Dermis blood vessel endothelial cell (primary cell): ENCODE measurements at regions not wholly inside any gene's neighbourhood (a gene's known extent, or its start where the extent isn't known, plus 50 kb on each side); places are given as distances from the start of the nearest gene placed in this dataset.
"Not testable (repeated sequence)": the region's sequence is repeated elsewhere in the genome, so short reads cannot be mapped to it uniquely, and the experiment has no call there.

Experiments used
- DNase-seq: peaks from one replicate; pipeline ENCODE4 v3.0.0; 2010

DNA sequence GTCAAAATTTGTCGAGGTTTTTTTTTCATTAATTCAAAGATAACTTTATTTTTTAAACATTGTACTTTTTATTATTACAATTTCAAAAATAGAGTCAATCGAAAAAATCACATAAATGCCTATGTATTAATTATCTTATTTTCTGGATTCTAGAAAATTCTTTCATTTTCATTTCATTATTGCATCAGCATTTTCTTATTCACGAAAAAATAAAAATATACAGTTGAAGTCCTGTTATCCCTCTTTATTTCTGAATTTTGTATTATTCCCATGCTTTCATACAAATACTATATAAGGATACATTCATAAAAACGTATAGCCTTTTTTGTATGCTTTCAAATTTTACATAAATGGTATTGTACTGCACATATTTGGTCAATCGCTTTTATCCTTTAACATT, 681.0 kb upstream of the USP24 start:
- no peak for DNase-seq

DNA sequence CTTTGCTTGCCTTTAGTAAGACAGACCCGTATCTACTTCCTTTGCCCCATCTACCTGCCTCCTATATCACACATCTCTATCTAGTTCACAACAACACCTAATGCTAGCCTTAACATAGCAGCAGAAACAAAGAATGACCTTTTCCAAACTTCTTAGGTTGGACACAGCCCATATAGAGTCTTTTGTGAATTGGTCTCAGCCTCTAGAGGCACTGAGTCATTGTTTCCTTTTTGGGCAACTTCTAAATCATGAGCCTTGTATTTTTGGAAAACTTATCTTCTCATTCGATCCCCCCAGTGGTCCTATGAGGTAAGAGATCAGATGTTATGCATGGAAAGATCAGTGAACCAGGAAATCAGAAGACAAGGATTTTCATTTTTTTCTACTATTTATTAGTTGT, 679.4 kb upstream of the USP24 start:
- peak; percentile 13 for DNase-seq

DNA sequence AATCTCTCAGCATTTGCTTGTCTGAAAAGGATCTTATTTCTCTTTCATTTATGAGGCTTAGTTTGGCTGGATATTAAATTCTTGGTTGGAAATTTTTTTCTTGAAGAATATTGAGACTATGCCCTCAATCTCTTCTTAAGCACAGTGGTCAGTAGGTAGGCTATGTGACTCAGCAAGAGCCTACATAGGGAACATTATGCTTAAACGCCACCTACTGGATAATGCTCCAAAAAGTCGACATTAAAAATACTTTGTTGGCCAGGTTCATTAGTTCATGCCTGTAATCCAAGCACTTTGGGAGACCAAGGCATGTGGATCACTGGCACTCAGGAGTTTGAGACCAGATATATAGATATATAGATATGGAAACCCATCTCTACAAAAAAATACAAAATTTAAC, 678.0 kb upstream of the USP24 start:
- peak; percentile 65 for DNase-seq

DNA sequence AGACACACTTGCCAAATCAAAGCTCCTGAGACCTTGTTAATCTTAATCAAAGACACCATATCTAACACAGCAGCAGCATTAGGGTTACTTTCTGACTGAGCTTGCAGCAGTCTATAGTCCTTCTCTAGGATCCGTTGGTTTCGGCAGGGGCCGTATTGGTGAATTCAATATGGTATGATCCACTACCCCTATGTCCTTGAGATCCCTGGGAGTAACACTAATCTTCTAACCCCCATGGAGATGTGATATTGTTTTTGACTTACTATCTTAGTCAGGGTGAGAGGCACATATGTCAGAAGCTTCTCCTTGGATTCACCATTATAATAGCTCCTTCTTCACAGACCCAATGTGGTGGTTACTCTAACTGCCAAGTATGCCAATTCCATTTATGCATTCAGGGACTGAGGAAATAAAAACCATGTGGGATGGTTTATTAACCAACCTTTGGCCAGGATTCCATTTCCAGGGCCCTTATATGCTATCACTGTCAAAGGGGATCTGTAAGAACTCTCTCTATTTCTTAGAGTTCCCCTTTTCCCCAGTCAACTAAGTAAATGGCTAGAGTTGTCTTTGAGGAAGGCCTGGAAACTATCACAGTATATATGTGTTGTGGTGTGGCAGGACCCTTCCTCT, 673.6 kb upstream of the USP24 start:
- DNase-seq, result no peak

DNA sequence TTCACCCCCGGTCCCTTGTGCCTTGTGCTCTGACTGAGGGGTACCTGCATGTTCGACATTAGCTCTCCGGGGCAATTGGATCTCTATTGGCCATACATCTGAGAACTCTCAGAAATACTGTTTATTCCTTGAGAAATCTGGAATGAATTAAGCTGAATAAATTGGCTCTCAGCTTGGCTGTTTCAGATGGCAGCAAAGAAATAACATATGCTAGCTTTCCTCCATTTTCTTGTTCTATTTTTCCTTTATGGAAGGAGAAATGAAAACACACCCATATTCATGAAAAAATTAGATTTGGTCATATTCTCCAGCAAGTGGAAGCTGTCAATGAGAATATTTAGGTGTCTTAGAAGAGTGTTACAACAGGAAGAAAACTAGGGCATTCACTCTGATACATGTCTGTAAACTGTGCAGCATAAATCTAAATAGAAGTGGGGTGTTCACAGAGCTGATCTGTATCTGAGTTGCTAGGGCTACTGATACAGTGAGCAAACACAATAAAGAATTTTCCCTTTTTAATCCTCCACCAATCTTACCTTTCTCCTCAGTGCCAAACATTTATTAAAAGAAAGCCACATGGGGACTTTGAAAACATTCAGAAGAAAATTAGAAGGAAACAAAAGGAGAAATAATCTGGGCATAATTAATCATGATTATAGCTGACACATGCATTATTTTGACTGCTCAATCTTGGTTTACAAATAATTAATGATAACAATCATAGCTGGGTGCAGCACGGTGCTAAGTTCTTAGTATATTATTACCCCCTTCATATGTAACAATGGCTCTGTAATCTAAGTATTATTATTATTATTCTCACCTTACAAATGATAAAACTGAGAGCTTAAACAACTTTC, 671.9 kb upstream of the USP24 start:
- DNase-seq, result no peak

DNA sequence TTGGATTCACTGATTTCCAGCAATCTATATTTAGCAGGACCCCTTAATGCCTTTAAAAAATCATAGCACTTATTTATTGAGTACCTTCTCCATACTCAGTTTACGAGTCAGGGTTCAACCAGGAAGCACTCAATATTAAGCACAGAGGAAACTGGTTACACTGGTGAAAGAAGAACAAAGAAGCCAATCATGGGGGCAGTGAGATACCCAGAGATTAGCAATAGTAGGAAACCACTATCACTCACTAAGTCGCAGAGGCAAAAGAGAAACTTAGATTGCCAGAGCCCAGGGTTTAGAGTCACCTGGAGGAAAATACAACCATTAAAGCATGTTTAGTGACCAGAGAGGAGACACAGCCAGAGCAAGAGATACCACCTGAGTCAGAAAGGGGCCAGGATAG, 670.5 kb upstream of the USP24 start:
- DNase-seq, result no peak

DNA sequence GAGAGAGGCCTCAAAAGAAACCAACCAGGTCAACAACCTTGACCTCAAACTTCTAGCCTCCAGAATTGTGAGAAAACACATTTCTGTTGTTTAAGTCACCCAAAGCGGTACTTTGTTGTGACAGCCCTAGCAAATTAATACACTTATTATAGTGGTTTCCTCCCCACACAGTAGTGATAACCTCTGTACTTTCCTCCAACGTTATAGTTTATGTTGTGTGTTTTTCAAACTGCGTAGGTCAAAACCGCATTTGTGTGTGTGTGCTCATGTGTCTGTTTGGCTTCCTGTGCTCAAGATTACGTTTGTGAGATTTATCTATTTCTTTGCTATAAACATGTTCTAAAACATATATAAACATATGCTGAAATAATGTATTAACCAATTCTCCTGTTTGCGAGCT, 667.8 kb upstream of the USP24 start:
- no peak for DNase-seq

DNA sequence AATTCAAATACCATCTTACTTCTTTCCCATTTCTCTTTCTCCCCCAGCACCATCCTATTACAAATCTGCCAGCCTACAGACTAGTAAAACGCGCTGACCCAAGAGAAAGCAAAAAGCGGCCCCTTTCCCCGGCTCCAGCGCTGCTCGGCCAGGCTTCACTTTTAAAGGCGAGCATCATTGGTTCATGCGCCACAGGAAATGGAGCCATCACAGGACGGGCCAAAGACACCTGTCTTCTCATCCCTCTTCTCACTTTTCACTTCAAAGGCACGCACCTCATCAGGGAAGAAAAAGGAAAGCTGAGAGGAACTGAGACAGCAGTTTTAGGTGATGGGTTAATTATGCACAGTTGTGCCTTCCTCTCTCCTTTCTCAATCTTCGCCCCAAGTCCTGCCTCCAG, 664.2 kb upstream of the USP24 start:
- DNase-seq, result no peak

DNA sequence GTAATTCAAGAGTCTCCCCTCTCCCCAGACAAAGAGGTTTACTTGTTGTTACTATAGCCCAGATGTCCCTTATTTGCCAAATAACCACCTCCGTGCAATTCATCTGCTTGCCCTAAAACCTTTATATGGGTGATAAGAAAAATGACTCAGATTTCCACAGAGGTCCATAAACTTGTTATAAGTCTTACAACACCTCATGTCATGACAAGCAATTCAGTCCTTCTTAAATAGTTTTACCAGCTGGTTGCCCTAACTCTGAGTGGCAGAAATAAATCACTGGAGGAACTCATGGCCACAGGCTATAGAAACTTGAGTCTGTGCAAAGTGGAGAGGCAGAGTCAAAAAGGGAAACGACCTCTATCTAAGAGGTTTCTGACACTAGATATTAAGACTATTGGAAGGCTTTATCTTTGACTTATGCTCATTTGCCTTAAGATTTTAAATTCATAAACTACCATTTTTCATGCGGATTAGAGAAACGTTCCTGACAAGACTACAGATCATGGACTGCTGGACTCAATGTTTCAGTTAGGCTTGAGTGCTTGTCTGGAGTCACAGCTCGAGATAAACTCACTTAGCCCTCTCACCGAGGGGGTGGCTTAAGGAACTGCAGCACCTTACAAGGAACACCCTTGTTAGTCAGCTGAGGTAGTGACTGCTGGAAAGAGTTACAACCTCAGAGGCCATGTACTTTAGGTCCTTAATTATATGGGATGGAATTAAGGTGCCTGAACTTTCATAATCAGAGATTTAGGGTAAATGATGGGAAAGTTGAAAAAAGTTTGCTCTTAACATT, 662.5 kb upstream of the USP24 start:
- DNase-seq, result no peak

DNA sequence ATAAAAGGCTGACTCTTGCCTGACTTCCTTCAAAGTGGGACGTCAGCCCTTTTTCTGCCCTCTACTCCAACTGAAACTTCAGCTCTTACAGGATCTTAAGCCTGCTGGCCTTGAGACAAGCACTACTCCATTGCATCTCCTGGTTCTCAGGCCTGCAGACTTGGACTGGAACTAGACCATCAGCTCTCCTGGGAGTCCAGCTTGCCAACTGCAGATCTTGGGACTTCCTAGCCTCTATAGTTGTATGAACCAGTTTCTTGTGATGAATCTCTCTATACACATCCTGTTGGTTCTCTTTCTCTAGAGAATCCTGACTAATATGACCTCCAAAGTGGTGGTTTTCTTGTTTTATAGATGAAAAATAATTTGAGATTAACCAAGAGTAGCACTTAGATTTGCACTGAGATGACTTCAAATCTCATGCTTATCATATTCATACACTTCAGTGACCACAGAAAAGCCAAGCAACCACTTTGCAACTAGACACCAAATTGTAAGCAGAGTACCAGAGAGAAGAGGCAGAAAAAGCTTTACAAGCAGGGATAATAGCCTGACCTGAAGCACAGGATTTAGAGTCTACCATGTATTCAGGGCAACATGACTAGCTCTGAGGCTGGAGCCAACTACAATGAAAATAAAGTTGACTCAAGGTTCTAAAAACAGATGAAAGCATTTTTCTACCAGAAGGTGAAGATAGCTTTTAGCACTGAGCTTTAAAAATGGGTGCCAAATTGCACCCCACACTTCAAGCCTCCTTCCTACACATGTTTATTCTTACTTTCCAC, 661.3 kb upstream of the USP24 start:
- DNase-seq, result no peak

DNA sequence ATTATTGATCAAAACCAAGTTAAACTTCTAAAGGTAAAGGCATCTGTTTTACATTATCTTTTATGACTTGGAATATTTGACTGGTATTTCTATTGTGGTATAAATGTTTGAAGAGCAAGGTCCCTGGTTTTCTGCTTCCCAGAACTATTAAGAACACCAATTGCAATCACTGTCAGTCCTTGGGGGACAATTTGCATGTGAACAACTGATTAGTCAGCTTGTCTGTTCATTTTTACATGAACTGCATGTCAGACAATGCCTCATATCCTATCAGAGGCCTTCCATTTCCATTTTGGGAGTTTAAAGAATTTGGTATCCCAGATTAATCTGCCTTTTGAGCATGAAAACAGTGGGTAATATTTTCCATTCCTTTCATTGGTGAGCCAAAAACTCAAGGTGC, 654.9 kb upstream of the USP24 start:
- DNase-seq, result no peak

DNA sequence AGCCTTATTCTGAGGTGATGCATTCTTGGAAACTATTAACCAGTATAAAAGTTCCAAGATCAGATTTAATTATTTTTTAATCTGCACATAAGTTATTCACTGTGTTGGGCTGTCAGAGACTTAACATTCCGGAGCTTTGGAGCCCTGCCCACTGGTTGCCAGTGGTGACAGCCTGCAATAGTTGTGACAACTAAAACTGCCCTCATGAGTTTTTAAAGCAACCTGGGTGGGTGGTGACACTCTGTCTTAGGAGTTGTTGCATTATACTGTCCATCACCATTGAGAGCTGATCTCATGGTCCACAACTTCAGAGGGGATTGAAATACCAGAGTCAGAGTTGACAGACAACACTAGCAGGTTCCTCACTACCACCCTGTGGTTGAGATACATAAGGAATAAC, 653.9 kb upstream of the USP24 start:
- no peak for DNase-seq

DNA sequence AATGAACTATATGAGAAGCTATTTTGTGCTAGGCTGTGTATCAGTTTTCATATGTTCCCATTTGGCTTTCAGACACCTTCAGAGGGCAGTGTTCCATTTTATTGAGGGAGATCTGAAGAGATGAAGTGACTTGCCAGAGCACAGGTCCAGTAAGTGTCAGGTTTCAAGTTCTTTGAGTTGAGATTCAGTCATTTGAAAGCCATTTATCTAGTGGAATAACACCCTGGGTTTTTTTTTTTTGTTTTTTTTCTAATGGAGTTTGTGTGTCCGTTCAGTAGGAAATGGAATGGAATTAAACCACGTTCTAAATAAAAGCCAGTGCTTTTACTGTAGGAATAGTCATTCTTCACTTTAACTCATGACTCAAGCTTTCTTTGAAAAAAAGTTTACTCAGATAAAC, 652.9 kb upstream of the USP24 start:
- peak; percentile 13 for DNase-seq

DNA sequence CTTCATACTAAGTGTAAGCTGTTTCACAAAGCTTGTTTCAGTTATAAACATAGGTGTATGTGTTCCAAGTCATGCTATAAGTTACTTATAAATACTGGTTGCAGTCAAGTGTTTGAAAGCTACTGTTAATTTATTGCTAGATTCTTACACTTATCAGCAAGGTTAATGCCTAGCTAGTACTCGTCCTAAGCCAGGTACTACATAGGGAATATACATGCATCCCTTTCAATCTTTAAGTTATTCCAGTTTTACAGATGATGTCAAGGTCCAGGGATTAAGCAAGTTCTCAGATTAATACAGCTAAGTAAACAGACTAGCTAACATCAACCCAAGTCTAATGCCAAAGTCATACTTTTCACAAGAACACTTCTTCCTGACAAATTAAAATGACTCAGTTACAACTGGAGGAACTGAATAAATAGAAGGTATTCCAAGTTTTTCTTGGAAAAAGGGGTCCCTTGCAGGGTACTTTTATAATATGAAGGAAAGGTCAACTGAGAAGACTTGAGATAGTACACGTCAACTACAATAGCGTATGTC, 652.2 kb upstream of the USP24 start:
- DNase-seq, result no peak

DNA sequence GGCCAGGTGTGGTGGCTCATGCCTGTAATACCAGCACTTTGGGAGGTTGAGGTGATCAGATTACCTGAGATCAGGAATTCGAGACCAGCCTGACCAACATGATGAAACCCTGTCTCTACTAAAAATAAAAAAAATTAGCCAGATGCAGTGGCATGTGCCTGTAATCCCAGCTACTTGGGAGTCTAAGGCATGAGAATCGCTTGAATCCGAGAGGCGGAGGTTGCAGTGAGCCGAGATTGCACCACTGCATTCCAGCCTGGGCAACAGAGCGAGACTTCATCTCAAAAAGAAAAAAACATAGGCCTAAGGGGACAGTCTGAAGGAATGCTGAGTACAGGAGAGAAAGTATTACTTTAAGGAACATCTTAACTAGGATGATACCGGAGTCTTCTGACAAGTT, 650.6 kb upstream of the USP24 start:
- DNase-seq, result not testable (repeated sequence)

DNA sequence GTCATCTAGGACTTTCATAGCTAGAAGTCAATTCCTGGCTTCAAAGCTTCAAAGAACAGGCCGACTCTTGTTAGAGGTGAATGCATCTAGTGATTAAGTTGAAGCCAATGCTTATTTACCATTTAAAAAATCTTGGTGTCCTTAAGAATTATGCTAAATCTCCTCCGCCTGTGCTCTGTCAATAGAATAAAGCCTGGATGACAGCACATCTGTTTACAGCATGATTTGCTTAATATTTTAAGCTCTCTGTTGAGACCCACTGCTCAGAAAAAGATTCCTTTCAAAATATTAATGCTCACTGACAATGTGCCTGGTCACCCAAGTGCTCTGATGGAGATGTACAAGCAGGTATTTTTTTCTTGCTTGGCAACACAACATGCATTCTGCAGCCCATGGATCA, 649.1 kb upstream of the USP24 start:
- no peak for DNase-seq

DNA sequence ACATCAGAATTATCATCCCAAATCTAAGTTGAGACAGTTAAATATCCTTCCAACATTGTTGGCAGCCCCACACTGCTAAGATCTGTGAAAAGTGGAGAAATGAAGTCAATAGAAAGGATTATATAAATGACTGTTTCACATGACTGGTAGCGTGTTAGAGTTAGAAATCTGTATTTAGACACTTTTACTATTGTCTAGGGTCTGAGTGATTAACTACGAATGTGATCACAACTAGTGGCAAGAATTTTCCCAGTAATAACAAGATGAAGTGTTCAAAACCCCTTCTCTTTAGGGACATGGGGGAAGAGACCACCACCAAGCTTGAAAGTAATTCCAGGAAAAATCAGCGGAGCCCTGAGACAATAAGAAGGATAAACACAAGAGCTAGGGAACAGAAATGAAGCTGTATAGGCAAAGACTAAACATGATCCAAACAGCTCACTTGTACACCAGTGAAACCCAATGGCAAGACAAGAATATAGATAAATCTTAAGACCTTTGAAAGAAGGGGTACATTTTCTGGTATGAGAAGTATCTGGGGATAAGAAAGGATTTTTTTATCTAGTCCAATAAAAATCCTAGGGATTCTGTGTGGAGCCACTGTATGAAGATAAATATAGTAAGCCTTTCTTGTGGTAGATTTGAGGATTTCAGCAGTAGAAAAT, 646.6 kb upstream of the USP24 start:
- DNase-seq, result no peak

DNA sequence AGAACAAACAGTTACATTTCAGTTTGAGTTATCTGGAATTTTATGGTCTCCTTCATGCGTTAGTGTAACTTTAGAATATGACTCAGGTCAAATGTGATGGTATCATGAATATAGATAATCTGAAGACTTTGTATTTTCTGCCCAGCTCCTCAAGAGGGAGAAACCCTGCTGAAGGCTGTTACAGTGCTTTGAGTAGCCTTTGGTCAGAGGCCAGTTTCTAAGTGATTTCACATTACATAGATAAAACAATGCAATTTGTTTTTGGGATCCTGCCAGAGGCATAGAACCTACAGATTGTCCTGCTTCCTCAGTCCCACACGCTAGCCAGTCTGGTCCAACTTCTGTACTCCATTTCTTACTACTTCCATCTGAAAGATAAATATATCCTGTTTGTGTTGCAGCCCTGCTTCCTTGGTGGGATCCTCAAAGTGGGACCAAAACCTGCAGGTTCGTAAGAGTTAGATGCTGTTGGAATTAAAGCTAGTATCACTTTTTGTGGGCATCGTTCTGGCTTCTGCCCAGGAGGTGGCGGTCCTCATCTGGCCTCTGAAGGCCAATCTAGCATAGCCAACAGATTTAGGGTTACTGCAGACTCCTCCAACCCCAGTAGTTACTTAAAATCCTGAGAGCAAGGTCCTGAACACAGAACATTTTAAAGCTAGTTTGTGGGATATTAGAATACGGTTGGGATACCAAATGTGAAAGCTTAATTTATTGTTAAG, 645.8 kb upstream of the USP24 start:
- peak; percentile 56 for DNase-seq

DNA sequence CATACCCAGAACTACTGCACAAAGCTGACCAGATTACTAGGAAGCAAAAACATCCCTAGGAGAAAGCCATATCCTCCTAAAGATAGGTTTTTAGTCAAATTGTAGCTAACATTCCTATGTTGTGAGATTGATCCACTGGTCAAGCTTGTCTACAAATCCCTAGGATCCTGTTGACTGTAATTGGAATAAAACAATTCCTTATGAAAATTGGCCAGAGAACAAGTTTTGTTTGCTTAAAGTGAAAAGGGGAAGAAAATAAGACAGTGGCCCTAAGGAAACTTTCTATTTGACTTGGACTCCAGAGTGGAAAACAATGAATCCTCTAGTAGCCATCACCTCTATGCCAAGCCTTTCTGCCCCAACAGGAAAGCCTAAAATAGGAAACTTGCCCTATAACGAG, 645.2 kb upstream of the USP24 start:
- DNase-seq, result no peak

DNA sequence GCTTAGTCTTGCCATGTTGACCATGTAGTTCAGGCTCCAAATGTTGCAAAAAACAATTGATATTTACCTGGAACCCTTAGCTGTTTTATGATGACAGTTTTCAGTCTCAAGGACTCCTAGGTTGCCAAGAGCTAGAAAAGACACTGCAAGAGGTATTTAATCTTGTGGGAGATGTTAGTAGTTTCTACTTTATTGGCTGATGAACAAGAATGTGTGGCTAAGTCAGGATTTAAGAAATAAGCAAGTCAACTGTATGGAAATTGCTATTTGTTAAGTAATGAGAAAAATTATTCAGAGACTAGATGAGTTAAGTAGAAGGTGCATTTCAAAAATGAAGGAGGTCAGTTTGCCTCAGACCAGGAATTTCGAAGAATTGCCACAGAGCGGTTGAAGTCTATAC, 639.7 kb upstream of the USP24 start:
- DNase-seq, result no peak

DNA sequence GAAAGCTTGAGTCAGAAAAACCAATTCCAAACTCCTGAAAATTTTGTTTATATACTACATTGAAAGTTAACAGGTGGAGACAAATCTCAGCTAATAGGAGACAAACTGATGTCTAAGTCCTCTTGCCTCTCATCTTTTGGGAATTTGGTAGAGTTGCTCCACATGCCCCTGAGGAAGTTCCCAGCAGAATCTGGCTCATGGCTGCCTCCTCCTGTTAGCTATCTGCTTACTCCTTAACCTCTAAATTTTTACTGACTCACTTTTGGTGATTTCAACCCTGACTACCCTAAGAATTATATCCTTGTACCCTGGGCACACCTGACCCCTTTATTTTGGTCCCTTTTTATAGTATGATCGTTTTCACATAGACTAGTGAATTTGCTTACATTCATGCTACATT, 633.7 kb upstream of the USP24 start:
- no peak for DNase-seq
